HEK293 (cell line): ENCODE measurements at regions not wholly inside any gene's neighbourhood (a gene's known extent, or its start where the extent isn't known, plus 50 kb on each side); places are given as distances from the start of the nearest gene placed in this dataset.

ENCODE experiments used
- CTCF ChIA-PET: fragments of 350-600 bp; formaldehyde crosslinking; extraction: SDS; loops from one replicate; lab custom pipeline; 2021; ENCODE audit warnings: antibody characterized with exemption; lab: Yijun Ruan, JAX
- POLR2A ChIA-PET: fragments of 300-600 bp; formaldehyde crosslinking; extraction: SDS; loops from one replicate; lab custom pipeline; 2020; ENCODE audit warnings: antibody characterized with exemption, inconsistent platforms; lab: Yijun Ruan, JAX
- H3K27ac ChIP-seq: fragments of 200-500 bp; sonication (Bioruptor generic); 2 replicates; pipeline ENCODE4 v1.5.1; 2014; ENCODE audit warnings: low read depth, low read length, control low read depth, inconsistent platforms; ENCODE audit errors: extremely low read depth
- H3K36me3 ChIP-seq, 2 experiments: fragments of 200-500 bp in 1 of 2; sonication (Bioruptor generic) in 1 of 2; 1 replicate in 1 of 2; 2 replicates in 1 of 2; pipeline ENCODE4 v1.5.1; 2014 to 2017; ENCODE audit warnings: inconsistent platforms in 2 of 2, low read length in 2 of 2; ENCODE audit not compliant: control insufficient read depth in 2 of 2, insufficient read depth in 1 of 2
- H3K4me1 ChIP-seq: fragments of 200-500 bp; sonication (Bioruptor generic); 2 replicates; pipeline ENCODE4 v1.5.1; 2014; ENCODE audit warnings: mild to moderate bottlenecking, low read length, inconsistent platforms; ENCODE audit not compliant: control insufficient read depth, insufficient read depth
- H3K4me3 ChIP-seq: 2 replicates; pipeline ENCODE4 v1.5.1; 2011; ENCODE audit warnings: low read depth, mild to moderate bottlenecking, control low read depth, low read length, moderate library complexity
- H3K9me3 ChIP-seq: fragments of 200-500 bp; sonication (Bioruptor generic); 2 replicates; pipeline ENCODE4 v1.5.1; 2014; ENCODE audit warnings: low read depth, low read length, inconsistent platforms; ENCODE audit not compliant: control insufficient read depth, insufficient read depth
- ATF2 ChIP-seq: fragments of 450-650 bp; formaldehyde crosslinking; IDR thresholded peaks from 2 replicates; pipeline ENCODE4 v1.5.1; 2016; ENCODE audit warnings: missing biosample characterization, missing genetic modification characterization, low read depth
- KLF9 ChIP-seq: fragments of 450-650 bp; formaldehyde crosslinking; IDR thresholded peaks from 2 replicates; pipeline ENCODE4 v1.5.1; 2016; ENCODE audit warnings: missing biosample characterization, missing genetic modification characterization, low read depth
- PATZ1 ChIP-seq: fragments of 450-650 bp; formaldehyde crosslinking; IDR thresholded peaks from 2 replicates; pipeline ENCODE4 v1.5.1; 2016; ENCODE audit warnings: missing biosample characterization, missing genetic modification characterization
- SALL2 ChIP-seq: fragments of 450-650 bp; formaldehyde crosslinking; IDR thresholded peaks from 2 replicates; pipeline ENCODE4 v1.5.0; 2017; ENCODE audit warnings: missing biosample characterization, mild to moderate bottlenecking, missing genetic modification characterization, borderline replicate concordance
- SP2 ChIP-seq: fragments of 450-650 bp; formaldehyde crosslinking; IDR thresholded peaks from 2 replicates; pipeline ENCODE4 v1.5.1; 2016; ENCODE audit warnings: missing biosample characterization, missing genetic modification characterization
- ZNF114 ChIP-seq: fragments of 450-650 bp; formaldehyde crosslinking; IDR thresholded peaks from 2 replicates; pipeline ENCODE4 v1.5.0; 2017; ENCODE audit warnings: missing biosample characterization, missing genetic modification characterization
- ZNF133 ChIP-seq: fragments of 450-650 bp; formaldehyde crosslinking; IDR thresholded peaks from 2 replicates; pipeline ENCODE4 v1.5.1; 2016; ENCODE audit warnings: missing biosample characterization, missing genetic modification characterization
- ZNF155 ChIP-seq: fragments of 450-650 bp; formaldehyde crosslinking; IDR thresholded peaks from 2 replicates; pipeline ENCODE4 v1.5.1; 2016; ENCODE audit warnings: missing biosample characterization, missing genetic modification characterization
- ZNF169 ChIP-seq: fragments of 450-650 bp; formaldehyde crosslinking; IDR thresholded peaks from 2 replicates; pipeline ENCODE4 v1.5.1; 2016; ENCODE audit warnings: missing biosample characterization, missing genetic modification characterization
- ZNF18 ChIP-seq: fragments of 450-650 bp; formaldehyde crosslinking; IDR thresholded peaks from 2 replicates; pipeline ENCODE4 v1.5.1; 2016; ENCODE audit warnings: missing biosample characterization, missing genetic modification characterization
- ZNF184 ChIP-seq: fragments of 450-650 bp; IDR thresholded peaks from 2 replicates; pipeline ENCODE4 v1.5.1; 2018; ENCODE audit warnings: missing biosample characterization, mild to moderate bottlenecking, missing genetic modification characterization
- ZNF2 ChIP-seq: fragments of 450-650 bp; formaldehyde crosslinking; IDR thresholded peaks from 2 replicates; pipeline ENCODE4 v1.5.1; 2016; ENCODE audit warnings: missing biosample characterization, missing genetic modification characterization
- ZNF211 ChIP-seq: fragments of 450-650 bp; formaldehyde crosslinking; IDR thresholded peaks from 2 replicates; pipeline ENCODE4 v1.5.1; 2016; ENCODE audit warnings: low read depth, missing biosample characterization, missing genetic modification characterization
- ZNF214 ChIP-seq: fragments of 450-650 bp; formaldehyde crosslinking; IDR thresholded peaks from 2 replicates; pipeline ENCODE4 v1.5.1; 2017; ENCODE audit warnings: missing biosample characterization, mild to moderate bottlenecking, missing genetic modification characterization, borderline replicate concordance
- ZNF248 ChIP-seq: fragments of 450-650 bp; formaldehyde crosslinking; IDR thresholded peaks from 2 replicates; pipeline ENCODE4 v1.5.1; 2017; ENCODE audit warnings: missing biosample characterization, missing genetic modification characterization
- ZNF37A ChIP-seq: fragments of 450-650 bp; IDR thresholded peaks from 2 replicates; pipeline ENCODE4 v1.5.1; 2018; ENCODE audit warnings: missing biosample characterization, missing genetic modification characterization
- ZNF404 ChIP-seq: fragments of 450-650 bp; formaldehyde crosslinking; IDR thresholded peaks from 2 replicates; pipeline ENCODE4 v1.5.1; 2017; ENCODE audit warnings: missing biosample characterization, missing genetic modification characterization
- ZNF449 ChIP-seq: fragments of 450-650 bp; formaldehyde crosslinking; IDR thresholded peaks from 2 replicates; pipeline ENCODE4 v1.5.1; 2017; ENCODE audit warnings: missing biosample characterization, mild to moderate bottlenecking, missing genetic modification characterization, moderate library complexity
- ZNF624 ChIP-seq: fragments of 450-650 bp; formaldehyde crosslinking; IDR thresholded peaks from 2 replicates; pipeline ENCODE4 v1.5.1; 2017; ENCODE audit warnings: missing biosample characterization, missing genetic modification characterization
- ZNF639 ChIP-seq: fragments of 450-650 bp; formaldehyde crosslinking; IDR thresholded peaks from 2 replicates; pipeline ENCODE4 v1.5.1; 2016; ENCODE audit warnings: missing biosample characterization, missing genetic modification characterization
- ZNF658 ChIP-seq: fragments of 450-650 bp; formaldehyde crosslinking; IDR thresholded peaks from 2 replicates; pipeline ENCODE4; 2016; ENCODE audit warnings: missing biosample characterization, missing genetic modification characterization
- ZNF692 ChIP-seq: fragments of 450-650 bp; formaldehyde crosslinking; IDR thresholded peaks from 2 replicates; pipeline ENCODE4 v1.5.1; 2016; ENCODE audit warnings: missing biosample characterization, missing genetic modification characterization
- ZNF768 ChIP-seq: fragments of 450-650 bp; formaldehyde crosslinking; IDR thresholded peaks from 2 replicates; pipeline ENCODE4 v1.5.1; 2018; ENCODE audit warnings: missing biosample characterization, mild to moderate bottlenecking, missing genetic modification characterization
- ZNF777 ChIP-seq: fragments of 450-650 bp; formaldehyde crosslinking; IDR thresholded peaks from 2 replicates; pipeline ENCODE4 v1.5.1; 2017; ENCODE audit warnings: missing biosample characterization, missing genetic modification characterization, borderline replicate concordance
- ZSCAN16 ChIP-seq: fragments of 450-650 bp; formaldehyde crosslinking; IDR thresholded peaks from 2 replicates; pipeline ENCODE4 v1.5.1; 2016; ENCODE audit warnings: missing biosample characterization, missing genetic modification characterization

GRCh38 chr3:176789947-176790346, 407.3 kb downstream of the TBL1XR1 start:
- H3K27ac ChIP-seq = no peak overlapping the region
- TF ChIP-seq ZNF18 (tag by site-specific recombination) = no peak
- TF ChIP-seq ZNF624 (tag by site-specific recombination) = no peak
- no peak for TF ChIP-seq ZNF114
- no peak for TF ChIP-seq ZNF155 (tag by site-specific recombination)
- TF ChIP-seq ZNF449 (tag by site-specific recombination) = no peak
- TF ChIP-seq ZNF248 (tag by site-specific recombination) = no peak
- no peak for TF ChIP-seq ZNF2 (tag by site-specific recombination)
- TF ChIP-seq ZNF692 (tag by site-specific recombination) = no peak
- no peak for TF ChIP-seq KLF9 (tag by site-specific recombination)
- TF ChIP-seq ZNF777 = no peak
- TF ChIP-seq SALL2 (tag by site-specific recombination) = no peak
- no peak for TF ChIP-seq ATF2
- no peak for TF ChIP-seq ZNF169 (tag by site-specific recombination)
- TF ChIP-seq ZSCAN16 = no peak
- no peak for TF ChIP-seq ZNF768 (tag by site-specific recombination)
- TF ChIP-seq ZNF184 (tag by site-specific recombination) = no peak
- no peak for TF ChIP-seq SP2 (tag by site-specific recombination)
- TF ChIP-seq, all 188 proteins: peak for 0
- ChIA-PET CTCF (no interaction called here), POLR2A (no interaction called here)
- H3K4me3 ChIP-seq = no peak overlapping the region
- no peaks in the 10 kb centered on the region for H3K36me3 ChIP-seq
- no peaks in the 10 kb centered on the region for H3K4me1 ChIP-seq
- no peaks in the 10 kb centered on the region for H3K9me3 ChIP-seq

- Histone ChIP-seq H3K4me1 (no peaks in the 10 kb centered on the region), H3K27ac (no peak overlapping the region), H3K4me3 (no peak overlapping the region), H3K9me3 (no peaks in the 10 kb centered on the region), H3K36me3 (no peaks in the 10 kb centered on the region)
- CTCF ChIA-PET = no interaction called here
- POLR2A ChIA-PET = no interaction called here
- TF ChIP-seq PATZ1 (tag by site-specific recombination) = no peak
- no peak for TF ChIP-seq ZNF133 (tag by site-specific recombination)
- TF ChIP-seq ZNF639 = no peak
- no peak for TF ChIP-seq ZNF214 (tag by site-specific recombination)
- no peak for TF ChIP-seq ZNF404 (tag by site-specific recombination)
- no peak for TF ChIP-seq ZNF658
- TF ChIP-seq ZNF211 (tag by site-specific recombination) = no peak
- no peak for TF ChIP-seq ZNF37A (tag by site-specific recombination)
These were observed 408.0 kb downstream of the TBL1XR1 start for GRCh38 chr3:176789281-176789705.
